ENCODE measurements at regions not wholly inside any gene's neighbourhood (a gene's known extent, or its start where the extent isn't known, plus 50 kb on each side); places are given as distances from the start of the nearest gene placed in this dataset.
A peak's percentile ranks its signal among the peaks of the same experiment; 100 is the strongest.

DNA sequence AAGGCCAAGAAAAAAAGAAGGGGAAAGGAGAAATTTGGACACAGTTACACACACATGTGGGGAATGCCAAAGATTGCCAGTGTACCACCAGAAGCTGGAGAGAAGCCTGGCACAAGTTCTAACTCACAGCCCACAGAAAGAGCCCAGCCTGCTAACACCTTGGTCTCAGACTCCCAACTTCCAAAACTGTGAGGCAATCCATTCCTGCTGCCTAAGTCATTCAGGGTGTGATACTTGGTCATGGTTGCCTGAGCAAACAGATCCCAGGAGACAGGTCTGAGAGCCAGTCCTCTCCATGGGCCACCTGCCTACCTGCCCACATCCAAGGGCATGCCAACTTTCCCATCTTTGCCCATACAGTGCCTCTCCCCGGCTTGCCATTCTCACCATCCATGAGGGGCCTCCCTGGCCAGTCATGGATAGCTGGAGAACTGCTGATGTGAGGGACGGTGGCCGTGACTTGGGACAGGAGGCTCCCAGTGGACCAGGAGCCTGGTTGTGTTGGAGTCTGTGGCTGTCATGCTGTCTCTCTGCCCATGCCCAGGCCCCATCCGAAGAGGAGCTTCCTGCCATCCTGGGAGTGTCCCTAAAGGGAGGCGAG is 198.0 kb upstream of the RTL1 start:
- no peak for TF ChIP-seq CTCF (IDR thresholded peaks at IDR 0.05)
- Histone ChIP-seq H3K27me3 (ENCODE audit: low read depth) (no peaks in the 10 kb centered on the region), H3K4me1 (no peaks in the 10 kb centered on the region), H3K9me3 (no peaks in the 10 kb centered on the region), H3K27ac (no peak overlapping the region), H3K36me3 (no peaks in the 10 kb centered on the region), H3K4me3 (no peak overlapping the region)
- intact Hi-C loops (cut with DNase I), result no loop called here
- ATAC-seq, result no peak
- DNase-seq, result no peak

DNA sequence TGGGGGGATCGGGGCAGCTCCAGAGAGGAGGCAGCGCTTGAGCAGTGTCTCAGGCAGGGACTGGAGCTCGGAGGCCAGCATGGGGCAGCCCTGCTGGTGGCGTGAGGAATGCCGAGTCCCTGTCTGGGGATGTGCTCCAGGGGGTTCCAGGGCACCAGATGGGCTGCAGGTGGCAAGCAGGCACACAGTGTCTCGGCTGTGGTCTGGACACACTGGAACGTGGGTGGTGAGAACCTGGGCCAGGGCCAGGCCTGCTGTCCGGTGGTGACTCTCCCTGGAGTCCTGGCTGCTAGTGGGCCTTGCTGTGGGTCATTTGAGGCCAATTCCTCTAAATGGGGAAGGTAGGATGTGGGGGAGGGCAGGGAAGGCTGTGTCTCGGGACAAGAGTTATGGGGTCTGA is 199.4 kb upstream of the RTL1 start:
- no peak overlapping the region for H3K4me3 ChIP-seq
- no peaks in the 10 kb centered on the region for H3K27me3 ChIP-seq (ENCODE audit: low read depth)
- peak in 1 of 2 donors; percentile 41 for ATAC-seq
- no peak for DNase-seq
- no peak for TF ChIP-seq CTCF (IDR thresholded peaks at IDR 0.05)
- H3K36me3 ChIP-seq, result no peaks in the 10 kb centered on the region
- no peaks in the 10 kb centered on the region for H3K4me1 ChIP-seq
- H3K27ac ChIP-seq, result no peak overlapping the region
- no peaks in the 10 kb centered on the region for H3K9me3 ChIP-seq
- intact Hi-C loops (cut with DNase I), result no loop called here

- Histone ChIP-seq H3K4me3 (no peak overlapping the region), H3K27ac (no peak overlapping the region), H3K4me1 (no peaks in the 10 kb centered on the region), H3K27me3 (ENCODE audit: low read depth) (no peaks in the 10 kb centered on the region), H3K9me3 (no peaks in the 10 kb centered on the region), H3K36me3 (no peaks in the 10 kb centered on the region)
- DNase-seq (no peak), ATAC-seq (peak in 1 of 2 donors; percentile 19)
- intact Hi-C loops (cut with DNase I), result no loop called here
- TF ChIP-seq CTCF (IDR thresholded peaks at IDR 0.05), result no peak
Measured at GRCh38 chr14:101103321-101103901, 199.9 kb upstream of the RTL1 start.

GRCh38 chr14:101104485-101104884 is 201.0 kb upstream of the RTL1 start:
- no peak for ATAC-seq
- H3K9me3 ChIP-seq, result no peaks in the 10 kb centered on the region
- no peak for DNase-seq
- H3K36me3 ChIP-seq, result no peaks in the 10 kb centered on the region
- H3K4me3 ChIP-seq, result no peak overlapping the region
- H3K27ac ChIP-seq, result no peak overlapping the region
- TF ChIP-seq CTCF (IDR thresholded peaks at IDR 0.05), result no peak
- intact Hi-C loops (cut with DNase I), result no loop called here
- no peaks in the 10 kb centered on the region for H3K27me3 ChIP-seq (ENCODE audit: low read depth)
- no peaks in the 10 kb centered on the region for H3K4me1 ChIP-seq

- H3K4me1 ChIP-seq, result no peaks in the 10 kb centered on the region
- no peak for TF ChIP-seq CTCF (IDR thresholded peaks at IDR 0.05)
- no peaks in the 10 kb centered on the region for H3K9me3 ChIP-seq
- intact Hi-C loops (cut with DNase I), result no loop called here
- H3K27ac ChIP-seq, result no peak overlapping the region
- no peak overlapping the region for H3K4me3 ChIP-seq
- DNase-seq (no peak), ATAC-seq (no peak)
- no peaks in the 10 kb centered on the region for H3K27me3 ChIP-seq (ENCODE audit: low read depth)
- no peaks in the 10 kb centered on the region for H3K36me3 ChIP-seq
Measured at GRCh38 chr14:101105045-101105444, 201.5 kb upstream of the RTL1 start.

All from lower lobe of right lung (tissue), 2 donors.